NOMO-1 treated with DMSO at 0.1 percent for 48 hours (cell line): ENCODE measurements at regions not wholly inside any gene's neighbourhood (a gene's known extent, or its start where the extent isn't known, plus 50 kb on each side); places are given as distances from the start of the nearest gene placed in this dataset.

Source experiments
- DNase-seq: peaks from one replicate; lab custom pipeline; 2025; ENCODE audit not compliant: unreplicated experiment; lab: John Stamatoyannopoulos, UW

DNA sequence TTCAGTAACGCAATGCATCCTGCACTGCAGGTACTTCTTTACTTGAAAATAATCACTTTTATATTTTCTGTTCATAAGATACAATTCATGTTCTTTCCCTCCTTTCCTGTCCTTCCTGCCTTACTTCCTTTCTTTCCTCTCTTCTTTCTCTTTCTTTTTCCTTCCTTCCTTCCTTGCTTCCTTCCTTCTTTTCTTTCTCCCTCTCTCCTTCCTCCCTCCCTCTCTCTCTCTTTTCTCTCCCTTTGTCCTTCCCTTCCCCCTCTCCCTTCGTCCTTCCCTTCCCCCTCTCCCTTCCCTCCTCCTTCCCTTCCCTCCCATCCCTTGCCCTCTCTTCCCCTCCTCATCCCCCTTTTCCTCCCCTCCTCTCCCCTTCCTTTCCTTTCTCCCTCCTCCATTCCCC, 227.8 kb upstream of the KLF6 start:
- DNase-seq, result no peak

GRCh38 chr10:4011136-4011812, 226.3 kb upstream of the KLF6 start:
- DNase-seq, result no peak

- DNase-seq, result no peak
Measured at GRCh38 chr10:4008676-4009382, 223.8 kb upstream of the KLF6 start.

- DNase-seq, result no peak
Measured at GRCh38 chr10:4007771-4008170, 222.8 kb upstream of the KLF6 start.

GRCh38 chr10:4006858-4007257, 221.8 kb upstream of the KLF6 start:
- DNase-seq, result no peak

DNA sequence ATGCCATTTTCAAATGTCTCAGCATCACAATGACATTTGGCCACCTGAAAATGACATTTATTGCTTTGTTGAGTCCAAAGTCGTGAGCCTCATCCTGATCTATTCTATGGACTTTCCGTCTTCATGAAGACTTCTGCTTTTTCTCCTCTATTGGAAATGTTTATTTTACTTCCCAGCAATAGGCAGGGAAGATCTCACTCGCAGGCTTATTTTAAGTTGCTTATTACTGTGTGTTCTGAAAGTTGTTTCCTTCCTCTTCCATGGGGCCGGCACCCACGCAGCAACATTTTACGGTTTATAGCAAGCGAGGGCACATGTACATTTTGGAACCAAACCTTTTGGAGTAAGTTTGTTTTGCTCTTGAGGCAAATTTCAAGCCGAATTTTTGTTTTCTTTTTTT, 221.0 kb upstream of the KLF6 start:
- peak; percentile 56 for DNase-seq

- no peak for DNase-seq
Measured at GRCh38 chr10:4004990-4005389, 220.0 kb upstream of the KLF6 start.

DNA sequence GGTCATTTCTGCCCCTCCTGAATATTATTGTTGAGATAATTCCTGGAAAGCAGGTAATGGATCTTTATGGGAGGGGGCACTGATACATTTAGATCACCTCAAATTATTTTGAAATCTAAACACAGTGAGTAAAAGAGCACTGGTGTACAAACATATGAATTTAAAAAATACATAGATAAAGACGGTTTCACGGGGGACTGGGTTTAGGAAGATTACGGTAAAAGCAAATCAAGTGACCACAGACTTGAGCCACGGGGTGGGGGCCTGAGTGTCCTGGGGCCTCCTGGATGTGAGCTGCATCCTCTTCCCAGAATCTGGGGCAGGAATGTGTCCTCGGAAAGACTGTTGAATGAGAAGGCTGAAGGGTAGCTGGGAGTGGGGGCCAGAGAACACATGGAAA, 219.1 kb upstream of the KLF6 start:
- no peak for DNase-seq

DNA sequence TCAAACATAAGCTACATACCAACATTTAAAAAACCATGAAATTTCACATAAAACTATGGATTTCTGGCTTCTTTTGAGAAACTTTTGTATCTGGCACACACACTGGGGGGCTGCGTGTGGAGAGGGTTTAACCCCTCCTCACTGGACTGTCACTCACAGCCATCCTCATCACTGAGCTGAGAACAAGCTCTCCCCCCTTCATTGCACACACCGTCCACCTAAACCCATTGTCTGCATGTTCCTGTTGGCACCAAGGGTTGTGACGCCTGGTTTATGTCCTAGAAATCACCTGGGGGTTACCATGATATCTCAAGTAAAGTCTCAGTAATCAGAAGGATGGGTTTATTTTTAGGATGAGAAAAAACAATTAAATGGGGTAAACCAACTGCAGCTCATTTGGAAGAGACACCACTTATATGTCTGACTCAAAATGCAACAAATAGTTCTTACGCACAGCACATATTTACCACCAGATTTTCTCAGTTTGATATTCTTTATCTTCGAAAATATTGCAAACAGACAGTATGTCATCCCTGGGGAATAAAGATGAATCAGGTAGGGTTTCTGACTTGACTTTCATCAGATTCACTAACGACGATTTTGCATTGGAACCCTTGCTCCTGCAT, 218.5 kb upstream of the KLF6 start:
- DNase-seq, result no peak

- DNase-seq, result peak; percentile 29
Measured at GRCh38 chr10:4001811-4002210, 216.8 kb upstream of the KLF6 start.

GRCh38 chr10:3999642-4000041, 214.6 kb upstream of the KLF6 start:
- DNase-seq, result no peak

DNA sequence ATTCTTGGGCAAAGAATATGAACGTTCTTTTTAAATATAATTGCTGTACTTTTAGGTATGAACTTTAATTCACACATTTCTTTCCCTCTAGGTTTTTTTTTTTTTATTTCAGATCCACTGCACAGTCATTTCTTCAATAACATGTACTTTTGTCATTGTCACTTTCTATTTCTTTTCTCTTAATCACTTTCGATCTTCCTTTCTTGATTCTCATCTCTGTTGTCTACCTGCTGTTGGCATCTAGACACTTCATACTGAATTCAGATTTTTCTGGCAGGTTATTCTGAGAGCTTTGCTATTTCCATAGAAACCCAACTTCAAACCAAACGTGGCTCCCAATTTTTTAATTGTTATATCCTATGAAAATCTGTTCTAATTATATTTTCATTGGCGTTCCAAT, 211.7 kb upstream of the KLF6 start:
- no peak for DNase-seq

- no peak for DNase-seq
Measured at GRCh38 chr10:3995302-3996210, 210.5 kb upstream of the KLF6 start.

- no peak for DNase-seq
Measured at GRCh38 chr10:3992382-3993178, 207.6 kb upstream of the KLF6 start.

DNA sequence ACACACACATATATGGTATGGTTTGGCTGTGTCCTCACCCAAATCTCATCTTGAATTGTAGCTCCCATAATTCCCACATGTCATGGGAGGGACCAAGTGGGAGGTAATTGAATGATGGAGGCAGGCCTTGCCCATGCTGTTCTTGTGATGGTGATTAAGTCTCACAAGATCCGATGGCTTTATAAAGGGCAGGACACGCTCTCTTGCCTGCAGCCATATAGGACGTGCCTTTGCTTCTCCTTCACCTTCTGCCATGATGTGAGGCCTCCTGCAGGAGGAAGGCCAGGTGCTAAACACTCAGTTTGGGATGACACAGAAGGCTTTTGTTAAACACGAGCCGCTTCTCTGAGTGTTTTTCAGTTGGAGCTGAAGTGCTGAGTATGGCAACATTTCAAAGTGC, 205.3 kb upstream of the KLF6 start:
- no peak for DNase-seq

DNA sequence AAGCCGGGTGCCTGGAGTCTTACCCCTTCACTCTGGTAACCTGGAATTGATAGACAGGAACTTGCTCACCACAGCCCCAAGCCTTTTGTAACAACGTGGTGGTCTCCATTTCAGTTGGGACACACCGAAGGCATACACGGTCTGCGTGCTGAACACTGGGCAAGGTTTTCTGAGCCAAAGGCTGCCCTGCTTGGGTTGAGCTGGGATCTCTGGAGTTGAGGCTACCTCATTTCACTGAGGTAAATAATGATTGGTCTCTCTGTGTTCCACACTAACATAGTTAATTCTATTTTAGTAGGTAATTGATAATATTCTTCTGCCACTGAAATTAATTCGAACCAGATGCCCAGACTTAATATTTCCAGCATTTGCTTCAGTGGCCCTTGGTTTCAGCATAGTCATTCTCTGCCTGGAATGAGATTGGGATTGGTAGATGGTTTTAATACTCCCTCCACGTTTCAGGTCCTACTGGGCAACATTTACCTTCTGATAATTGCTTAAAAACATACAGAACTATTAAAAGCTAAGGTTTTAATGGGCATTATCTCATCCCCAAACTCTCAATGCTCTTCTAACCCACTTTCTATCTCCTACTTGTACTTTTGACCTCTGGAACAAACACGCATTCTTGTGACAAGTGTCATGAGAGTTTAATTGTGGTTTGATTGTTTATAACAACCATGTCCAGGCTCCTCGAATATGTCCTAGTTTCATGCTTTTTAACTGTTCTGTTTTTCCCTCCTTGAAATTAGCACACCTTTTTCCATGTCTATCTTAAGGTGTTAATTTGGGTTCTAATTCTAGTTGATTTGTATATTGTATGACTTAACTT, 202.3 kb upstream of the KLF6 start:
- DNase-seq, result no peak

DNA sequence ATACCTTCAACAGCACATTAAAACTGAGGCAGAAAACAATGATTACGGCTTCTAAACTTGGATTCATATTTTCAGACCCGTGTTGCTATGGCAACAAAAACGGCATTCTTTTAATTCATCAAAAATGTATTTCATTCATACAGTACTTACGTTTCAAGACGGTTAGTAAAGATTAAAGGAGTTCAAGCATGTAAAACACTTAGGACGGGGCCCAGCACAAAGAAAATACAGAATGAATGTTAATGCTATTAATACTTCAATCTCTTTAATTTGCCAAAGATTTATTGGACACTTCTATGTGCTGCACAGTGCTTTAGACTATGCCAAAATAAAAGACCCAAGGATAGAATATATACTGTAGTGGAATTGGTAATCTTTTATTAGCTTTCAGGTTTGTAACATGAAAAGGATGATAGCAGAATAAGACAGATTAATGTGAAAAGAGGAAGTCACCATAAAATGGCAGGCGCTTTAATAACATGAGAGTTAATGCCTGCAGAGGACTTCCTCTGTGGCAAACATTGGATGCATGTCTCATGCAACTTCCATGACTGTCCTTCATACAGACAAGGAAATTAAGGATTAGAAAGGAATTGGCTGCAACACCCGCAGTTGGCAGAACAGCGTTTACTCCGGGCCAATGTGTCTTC, 201.6 kb upstream of the KLF6 start:
- DNase-seq, result peak; percentile 5

- no peak for DNase-seq
Measured at GRCh38 chr10:3982746-3983442, 197.9 kb upstream of the KLF6 start.

GRCh38 chr10:3981300-3981699, 196.3 kb upstream of the KLF6 start:
- no peak for DNase-seq
